ENCODE measurements at regions not wholly inside any gene's neighbourhood (a gene's known extent, or its start where the extent isn't known, plus 50 kb on each side); places are given as distances from the start of the nearest gene placed in this dataset.

DNA sequence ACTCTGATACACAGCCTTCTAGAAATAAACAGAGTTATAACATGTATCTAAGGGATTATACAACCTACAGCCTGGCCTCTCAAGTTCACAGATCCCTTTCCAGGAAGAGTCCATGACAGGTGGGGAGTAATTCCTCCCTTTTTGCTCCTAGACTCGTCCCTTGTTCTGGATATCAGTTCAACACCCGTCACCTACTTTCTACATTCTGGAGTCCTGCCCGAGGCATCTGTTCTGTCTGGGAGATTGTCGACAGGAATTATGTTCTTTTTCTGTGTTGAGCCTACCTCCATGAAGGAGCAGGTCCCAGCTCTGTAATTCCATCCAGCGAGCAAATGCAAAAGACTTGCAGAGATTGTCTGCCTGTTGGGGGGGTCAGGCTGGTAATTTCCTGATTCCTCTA lies 224.6 kb upstream of the NTM start:
- peaks cover 0 to 2% (median 0%) of the 10 kb centered on the region in 8 donors for H3K9me3 Mint-ChIP-seq
- DNase-seq = no peak
- no peaks in the 10 kb centered on the region for H3K4me1 Mint-ChIP-seq
- intact Hi-C loops (cut with micrococcal nuclease) = no loop called here
- Histone ChIP-seq H3K27me3 (ENCODE audit: insufficient read depth, low read length) (no peaks in the 10 kb centered on the region), H3K4me3 (ENCODE audit: low read length in 2 of 2) (no peak overlapping the region), H3K27ac (ENCODE audit: low read depth, low read length) (no peak overlapping the region), H3K36me3 (ENCODE audit: insufficient read depth, low read length) (no peaks in the 10 kb centered on the region), H3K9me3 (ENCODE audit: control insufficient read depth in 1 of 2, low read length in 2 of 2) (no peaks in the 10 kb centered on the region), H3K4me1 (ENCODE audit: insufficient read depth, low read length) (no peaks in the 10 kb centered on the region)
- CTCF ChIA-PET (ENCODE audit: partially characterized antibody) = no interaction called here
- H3K4me3 Mint-ChIP-seq = no peak overlapping the region
- H3K36me3 Mint-ChIP-seq = no peaks in the 10 kb centered on the region
- H3K27me3 Mint-ChIP-seq = no peaks in the 10 kb centered on the region
- POLR2A ChIA-PET (ENCODE audit: partially characterized antibody) = no interaction called here
- no peak overlapping the region for H3K27ac Mint-ChIP-seq

DNA sequence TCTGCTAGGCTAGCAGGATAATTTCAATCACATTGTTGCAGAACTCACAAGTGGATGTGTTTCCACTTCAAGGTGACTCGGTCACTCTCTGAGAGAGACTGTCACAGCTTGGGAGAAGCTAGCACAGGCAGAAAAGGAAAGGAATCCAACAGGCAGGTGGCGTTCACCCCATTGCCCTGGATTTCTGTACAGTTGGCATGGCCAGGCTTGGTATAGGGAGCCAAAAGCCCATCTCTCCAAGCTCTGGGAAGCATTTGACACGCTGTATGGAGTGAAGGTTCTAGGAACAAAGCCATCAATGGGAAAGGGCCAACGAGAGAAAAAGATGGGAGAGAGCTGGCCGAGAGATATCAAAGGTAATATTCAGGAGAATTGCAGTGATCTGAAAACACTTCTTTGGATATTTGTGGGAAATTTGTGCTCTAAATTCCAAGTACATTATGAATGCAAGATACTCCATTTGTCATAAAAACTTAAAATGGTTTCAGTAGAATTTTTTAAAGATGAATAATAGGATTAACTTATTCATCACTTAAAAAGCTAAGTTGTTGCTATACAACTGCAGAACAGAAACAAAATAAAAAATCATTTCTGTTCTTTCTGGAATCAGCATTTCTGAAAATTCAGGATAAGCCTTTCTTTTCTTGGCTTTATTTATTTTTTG lies 223.5 kb upstream of the NTM start:
- no peak overlapping the region for H3K4me3 Mint-ChIP-seq
- no peaks in the 10 kb centered on the region for H3K36me3 Mint-ChIP-seq
- Histone ChIP-seq H3K27ac (ENCODE audit: low read depth, low read length) (no peak overlapping the region), H3K27me3 (ENCODE audit: insufficient read depth, low read length) (no peaks in the 10 kb centered on the region), H3K4me1 (ENCODE audit: insufficient read depth, low read length) (no peaks in the 10 kb centered on the region), H3K4me3 (ENCODE audit: low read length in 2 of 2) (no peak overlapping the region), H3K36me3 (ENCODE audit: insufficient read depth, low read length) (no peaks in the 10 kb centered on the region), H3K9me3 (ENCODE audit: control insufficient read depth in 1 of 2, low read length in 2 of 2) (no peaks in the 10 kb centered on the region)
- H3K4me1 Mint-ChIP-seq = no peaks in the 10 kb centered on the region
- no peak for DNase-seq
- intact Hi-C loops (cut with micrococcal nuclease) = no loop called here
- H3K9me3 Mint-ChIP-seq = peaks cover 0 to 2% (median 0%) of the 10 kb centered on the region in 8 donors
- ChIA-PET POLR2A (ENCODE audit: partially characterized antibody) (no interaction called here), CTCF (ENCODE audit: partially characterized antibody) (no interaction called here)
- no peak overlapping the region for H3K27ac Mint-ChIP-seq
- H3K27me3 Mint-ChIP-seq = no peaks in the 10 kb centered on the region

DNA sequence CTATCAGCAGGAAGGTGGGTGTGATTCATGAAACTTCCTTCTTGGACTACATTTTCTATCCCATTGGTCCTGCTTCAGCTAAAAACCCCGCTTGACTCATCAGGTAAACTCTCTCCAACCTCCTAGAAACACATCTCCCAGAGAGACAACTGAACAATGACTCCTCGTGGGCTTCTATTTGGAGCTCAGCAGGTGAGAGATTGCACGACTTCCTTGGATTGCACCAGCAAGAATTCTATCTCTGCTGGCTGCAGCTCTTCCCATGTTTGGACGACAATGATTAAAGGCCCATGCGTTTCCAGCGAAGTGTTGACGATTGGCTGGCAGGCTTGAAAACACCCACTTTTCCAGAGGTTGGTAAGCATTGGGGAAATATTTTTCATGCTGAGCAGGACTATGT lies 216.1 kb upstream of the NTM start:
- Mint-ChIP-seq H3K36me3 (no peaks in the 10 kb centered on the region), H3K4me1 (no peaks in the 10 kb centered on the region), H3K27ac (peak overlapping the region in 1 of 7 donors; percentile 37), H3K4me3 (no peak overlapping the region), H3K27me3 (peaks cover 0 to 1% of the 10 kb centered on the region in 2 donors), H3K9me3 (peaks cover 0 to 5% (median 0%) of the 10 kb centered on the region in 8 donors)
- no peak overlapping the region for H3K4me3 ChIP-seq (ENCODE audit: low read length in 2 of 2)
- CTCF ChIA-PET (ENCODE audit: partially characterized antibody) = no interaction called here
- intact Hi-C loops (cut with micrococcal nuclease) = no loop called here
- POLR2A ChIA-PET (ENCODE audit: partially characterized antibody) = no interaction called here
- no peaks in the 10 kb centered on the region for H3K4me1 ChIP-seq (ENCODE audit: insufficient read depth, low read length)
- no peaks in the 10 kb centered on the region for H3K27me3 ChIP-seq (ENCODE audit: insufficient read depth, low read length)
- no peaks in the 10 kb centered on the region for H3K9me3 ChIP-seq (ENCODE audit: control insufficient read depth in 1 of 2, low read length in 2 of 2)
- H3K36me3 ChIP-seq (ENCODE audit: insufficient read depth, low read length) = no peaks in the 10 kb centered on the region
- no peak overlapping the region for H3K27ac ChIP-seq (ENCODE audit: low read depth, low read length)
- no peak for DNase-seq

DNA sequence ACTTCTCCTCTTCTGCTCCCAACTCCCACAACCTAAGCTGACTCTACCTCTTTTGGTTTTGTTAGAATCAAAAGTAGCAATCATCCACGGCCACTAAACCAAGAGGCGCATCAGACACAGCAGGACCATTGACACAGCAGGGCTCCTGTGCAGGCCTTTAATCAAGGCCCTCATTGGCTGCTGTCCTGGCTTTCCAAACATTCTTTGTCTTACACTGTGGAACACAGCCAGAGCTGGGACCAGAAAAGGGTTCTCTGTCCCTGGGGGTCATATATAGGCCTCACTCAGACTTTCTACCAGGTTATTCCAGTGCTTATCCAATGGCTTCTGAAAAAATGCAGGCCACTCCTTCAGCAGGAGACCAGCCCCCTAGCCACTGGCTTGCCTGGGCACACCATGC lies 212.7 kb upstream of the NTM start:
- H3K36me3 ChIP-seq (ENCODE audit: insufficient read depth, low read length) = no peaks in the 10 kb centered on the region
- no peaks in the 10 kb centered on the region for H3K9me3 ChIP-seq (ENCODE audit: control insufficient read depth in 1 of 2, low read length in 2 of 2)
- intact Hi-C loops (cut with micrococcal nuclease) = no loop called here
- ChIA-PET POLR2A (ENCODE audit: partially characterized antibody) (no interaction called here), CTCF (ENCODE audit: partially characterized antibody) (no interaction called here)
- H3K27ac ChIP-seq (ENCODE audit: low read depth, low read length) = no peak overlapping the region
- Mint-ChIP-seq H3K4me1 (no peaks in the 10 kb centered on the region), H3K9me3 (peaks cover 0 to 4% (median 1%) of the 10 kb centered on the region in 8 donors), H3K27me3 (no peaks in the 10 kb centered on the region), H3K27ac (no peak overlapping the region), H3K4me3 (no peak overlapping the region), H3K36me3 (no peaks in the 10 kb centered on the region)
- no peak for DNase-seq
- no peaks in the 10 kb centered on the region for H3K4me1 ChIP-seq (ENCODE audit: insufficient read depth, low read length)
- H3K27me3 ChIP-seq (ENCODE audit: insufficient read depth, low read length) = no peaks in the 10 kb centered on the region
- H3K4me3 ChIP-seq (ENCODE audit: low read length in 2 of 2) = no peak overlapping the region

DNA sequence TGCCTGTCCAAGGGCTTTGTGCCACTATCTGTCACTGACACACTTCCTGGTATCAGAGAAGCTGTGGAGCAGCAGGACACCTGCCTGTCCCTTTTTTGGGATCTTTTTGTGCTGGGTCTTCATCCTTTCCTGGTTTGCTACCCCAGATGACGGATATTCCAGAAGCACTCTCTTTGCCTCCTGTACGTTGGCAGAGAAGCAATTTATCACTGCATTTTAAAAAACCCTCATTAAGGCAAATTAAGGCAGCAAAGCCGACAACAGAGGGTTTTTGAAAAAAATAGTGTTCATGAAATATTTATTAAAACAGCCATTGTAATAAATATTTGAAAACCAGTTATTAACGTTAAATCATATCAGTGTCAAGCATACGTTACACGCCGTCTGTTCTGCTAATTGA lies 209.6 kb upstream of the NTM start:
- Mint-ChIP-seq H3K27ac (no peak overlapping the region), H3K36me3 (no peaks in the 10 kb centered on the region), H3K4me3 (no peak overlapping the region), H3K9me3 (peaks cover 0 to 4% (median 1%) of the 10 kb centered on the region in 8 donors), H3K4me1 (no peaks in the 10 kb centered on the region), H3K27me3 (no peaks in the 10 kb centered on the region)
- Histone ChIP-seq H3K4me3 (ENCODE audit: low read length in 2 of 2) (no peak overlapping the region), H3K4me1 (ENCODE audit: insufficient read depth, low read length) (no peaks in the 10 kb centered on the region), H3K27ac (ENCODE audit: low read depth, low read length) (no peak overlapping the region), H3K9me3 (ENCODE audit: control insufficient read depth in 1 of 2, low read length in 2 of 2) (no peaks in the 10 kb centered on the region), H3K27me3 (ENCODE audit: insufficient read depth, low read length) (no peaks in the 10 kb centered on the region), H3K36me3 (ENCODE audit: insufficient read depth, low read length) (no peaks in the 10 kb centered on the region)
- ChIA-PET CTCF (ENCODE audit: partially characterized antibody) (no interaction called here), POLR2A (ENCODE audit: partially characterized antibody) (no interaction called here)
- no peak for DNase-seq
- intact Hi-C loops (cut with micrococcal nuclease) = no loop called here

DNA sequence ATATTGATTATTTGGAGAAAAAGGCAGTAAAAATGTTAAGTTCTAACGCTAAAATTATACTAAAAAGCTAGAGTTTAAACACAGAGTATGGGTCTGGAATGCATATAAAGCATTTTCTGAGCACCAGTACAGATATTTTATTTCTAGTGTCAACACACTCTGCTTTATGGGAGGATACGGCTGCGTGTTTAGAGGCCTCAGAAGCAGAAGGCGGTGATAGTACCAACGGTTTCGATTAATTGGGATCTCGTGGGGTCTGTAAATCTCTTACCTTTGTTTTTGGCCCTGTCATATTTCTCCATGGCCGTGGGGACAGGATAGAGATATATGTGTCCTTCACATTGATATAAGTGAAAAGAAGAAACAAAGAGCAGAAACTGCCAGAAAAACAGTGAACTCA lies 206.8 kb upstream of the NTM start:
- no peaks in the 10 kb centered on the region for H3K9me3 ChIP-seq (ENCODE audit: control insufficient read depth in 1 of 2, low read length in 2 of 2)
- no peak for DNase-seq
- H3K4me1 ChIP-seq (ENCODE audit: insufficient read depth, low read length) = no peaks in the 10 kb centered on the region
- intact Hi-C loops (cut with micrococcal nuclease) = no loop called here
- no peak overlapping the region for H3K27ac ChIP-seq (ENCODE audit: low read depth, low read length)
- ChIA-PET CTCF (ENCODE audit: partially characterized antibody) (no interaction called here), POLR2A (ENCODE audit: partially characterized antibody) (no interaction called here)
- H3K27me3 Mint-ChIP-seq = no peaks in the 10 kb centered on the region
- H3K36me3 Mint-ChIP-seq = no peaks in the 10 kb centered on the region
- H3K27ac Mint-ChIP-seq = no peak overlapping the region
- no peak overlapping the region for H3K4me3 ChIP-seq (ENCODE audit: low read length in 2 of 2)
- no peaks in the 10 kb centered on the region for H3K27me3 ChIP-seq (ENCODE audit: insufficient read depth, low read length)
- no peak overlapping the region for H3K4me3 Mint-ChIP-seq
- no peaks in the 10 kb centered on the region for H3K36me3 ChIP-seq (ENCODE audit: insufficient read depth, low read length)
- peaks cover 0 to 3% (median 0%) of the 10 kb centered on the region in 8 donors for H3K9me3 Mint-ChIP-seq
- H3K4me1 Mint-ChIP-seq = no peaks in the 10 kb centered on the region

DNA sequence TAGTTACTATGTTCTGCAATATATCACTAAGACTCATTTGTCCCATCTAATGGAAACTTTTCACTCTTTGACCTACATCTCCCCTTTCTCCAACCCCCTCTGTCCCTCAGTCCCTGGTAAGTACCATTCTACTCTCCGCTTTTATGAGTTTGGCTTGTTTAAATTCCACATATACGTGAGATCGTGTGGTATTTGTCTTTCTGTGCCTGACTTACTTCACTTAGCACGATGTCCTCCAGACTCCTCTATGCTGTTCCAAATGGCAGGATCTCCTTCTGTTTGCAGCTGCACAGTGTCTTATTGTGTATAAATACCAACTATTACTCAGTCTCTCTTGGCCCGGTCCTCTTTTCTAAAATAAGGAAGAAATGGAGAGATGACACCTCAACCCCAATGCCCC lies 205.4 kb upstream of the NTM start:
- Histone ChIP-seq H3K27ac (ENCODE audit: low read depth, low read length) (no peak overlapping the region), H3K9me3 (ENCODE audit: control insufficient read depth in 1 of 2, low read length in 2 of 2) (no peaks in the 10 kb centered on the region), H3K27me3 (ENCODE audit: insufficient read depth, low read length) (no peaks in the 10 kb centered on the region), H3K4me1 (ENCODE audit: insufficient read depth, low read length) (no peaks in the 10 kb centered on the region), H3K36me3 (ENCODE audit: insufficient read depth, low read length) (no peaks in the 10 kb centered on the region), H3K4me3 (ENCODE audit: low read length in 2 of 2) (no peak overlapping the region)
- intact Hi-C loops (cut with micrococcal nuclease) = no loop called here
- Mint-ChIP-seq H3K4me3 (no peak overlapping the region), H3K27me3 (peaks cover 0 to under 1% of the 10 kb centered on the region in 2 donors), H3K36me3 (no peaks in the 10 kb centered on the region), H3K9me3 (peaks cover 0 to 2% (median 0%) of the 10 kb centered on the region in 8 donors), H3K27ac (no peak overlapping the region), H3K4me1 (no peaks in the 10 kb centered on the region)
- CTCF ChIA-PET (ENCODE audit: partially characterized antibody) = no interaction called here
- POLR2A ChIA-PET (ENCODE audit: partially characterized antibody) = no interaction called here
- DNase-seq = no peak
